GM18870 (cell line): ENCODE measurements at regions not wholly inside any gene's neighbourhood (a gene's known extent, or its start where the extent isn't known, plus 50 kb on each side); places are given as distances from the start of the nearest gene placed in this dataset.
"Not testable (repeated sequence)": the region's sequence is repeated elsewhere in the genome, so short reads cannot be mapped to it uniquely, and the experiment has no call there.

Source experiments
- ATAC-seq: cut with Tn5 transposase; IDR thresholded peaks from one replicate; pipeline ENCODE4 v1.9.1; 2021; ENCODE audit warnings: moderate library complexity; ENCODE audit not compliant: unreplicated experiment

GRCh38 chr21:41612674-41613532, 104.9 kb upstream of the TMPRSS2 start:
- no peak for ATAC-seq

- ATAC-seq = no peak
These were observed 104.1 kb upstream of the TMPRSS2 start for GRCh38 chr21:41611966-41612606.

DNA sequence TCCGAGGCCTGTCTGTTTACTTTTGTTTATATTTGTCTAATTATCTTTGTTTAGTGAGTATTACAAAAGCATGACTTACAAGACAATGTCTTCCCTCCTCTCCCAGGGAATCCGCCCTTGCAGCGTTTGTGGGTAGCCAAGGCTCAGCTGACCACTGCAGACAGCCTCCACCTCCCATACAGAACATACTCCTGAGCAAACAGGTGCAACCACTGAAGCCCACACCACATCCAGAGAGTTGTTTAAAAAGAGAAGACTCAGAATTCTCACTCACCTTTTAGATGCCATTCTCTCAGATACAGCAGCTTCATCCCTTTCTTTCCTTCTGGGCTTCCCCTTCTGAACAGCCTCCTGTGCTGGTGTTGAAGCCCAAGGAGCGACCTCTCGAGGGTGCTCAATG, 103.5 kb upstream of the TMPRSS2 start:
- no peak for ATAC-seq

DNA sequence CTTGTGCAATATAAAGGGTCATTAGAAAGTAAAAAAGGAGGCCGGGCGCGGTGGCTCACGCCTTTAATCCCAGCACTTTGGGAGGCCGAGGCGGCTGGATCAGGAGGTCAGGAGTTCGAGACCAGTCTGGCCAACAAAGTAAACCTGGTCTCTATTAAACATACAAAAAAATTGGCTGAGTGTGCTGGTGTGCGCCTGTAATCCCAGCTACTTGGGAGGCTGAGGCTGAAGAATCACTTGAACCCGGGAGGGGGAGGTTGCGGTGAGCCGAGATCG, 102.8 kb upstream of the TMPRSS2 start:
- not testable (repeated sequence) for ATAC-seq

GRCh38 chr21:41610042-41610839, 102.3 kb upstream of the TMPRSS2 start:
- ATAC-seq = no peak

DNA sequence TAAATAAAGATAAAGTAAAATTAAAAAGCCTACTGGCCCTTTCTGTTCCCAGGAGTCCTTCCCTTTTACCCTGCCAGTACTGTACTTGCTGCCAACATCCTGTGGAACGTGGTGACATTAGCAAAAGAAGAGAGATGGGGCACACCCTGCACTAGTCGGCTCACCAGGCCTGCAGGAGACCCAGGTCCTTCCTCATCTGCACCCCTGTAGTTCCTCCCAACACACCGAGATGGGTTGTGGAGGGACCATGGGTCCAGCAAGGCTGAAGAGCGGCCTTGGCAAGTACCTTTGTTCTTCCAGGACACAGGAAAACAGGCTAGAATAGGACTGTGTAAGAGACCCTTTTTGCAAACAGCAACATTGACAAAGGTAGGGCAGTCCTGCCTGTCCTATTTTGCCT, 98.7 kb upstream of the TMPRSS2 start:
- no peak for ATAC-seq

DNA sequence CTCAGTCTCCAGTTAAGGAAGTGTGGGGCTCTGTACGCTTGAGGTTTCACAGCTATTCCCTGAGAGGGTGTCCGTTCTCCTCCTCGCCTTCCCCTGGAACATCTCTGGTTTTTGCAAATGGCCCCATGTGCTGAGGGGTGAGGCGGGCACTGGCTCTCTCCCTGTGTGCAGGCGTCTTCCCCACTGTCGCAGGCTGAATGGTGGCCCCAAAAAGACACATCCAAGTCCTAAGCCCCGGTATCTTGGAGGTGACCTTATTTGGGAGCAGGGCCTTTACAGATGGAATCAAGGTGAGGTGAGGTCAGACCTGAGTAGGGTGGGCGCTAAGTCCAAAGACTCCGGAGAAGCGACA, 98.0 kb upstream of the TMPRSS2 start:
- ATAC-seq = no peak

DNA sequence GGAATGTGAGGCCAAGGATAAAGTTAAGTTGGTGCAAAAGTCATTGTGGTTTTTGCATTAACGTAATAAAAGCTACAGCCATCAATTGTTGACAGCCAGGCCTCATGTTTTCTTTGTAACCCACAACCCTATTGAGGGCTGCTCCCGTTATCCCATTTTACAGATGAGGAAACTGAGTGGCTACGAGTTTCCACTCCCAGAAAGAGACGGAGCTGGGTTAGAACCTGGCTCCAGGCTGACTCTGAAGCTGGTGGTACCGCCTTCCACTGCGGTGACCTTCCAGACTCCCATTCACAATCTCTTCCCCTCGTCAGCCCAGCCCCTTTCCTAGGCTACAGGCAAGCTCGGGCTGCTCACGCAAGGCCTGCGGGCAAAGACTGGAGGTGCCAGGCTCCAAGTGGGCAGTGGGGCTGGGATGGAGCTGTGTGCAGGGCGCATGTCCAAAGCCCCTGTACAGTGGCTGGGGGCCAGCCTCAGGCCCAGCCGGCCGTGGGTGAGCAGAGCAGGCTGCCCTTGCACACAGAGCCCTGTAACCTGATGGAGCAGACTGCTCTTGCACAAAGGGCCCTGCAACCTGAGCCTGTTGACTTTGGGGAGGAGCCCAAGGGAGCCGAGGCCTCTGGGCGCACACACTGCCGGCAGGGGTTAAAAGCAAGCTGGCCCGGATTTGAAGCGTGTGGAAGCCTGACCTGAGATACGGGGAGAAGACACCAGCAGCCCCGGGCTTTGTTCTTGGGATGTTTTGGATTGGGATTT, 97.4 kb upstream of the TMPRSS2 start:
- ATAC-seq = no peak

DNA sequence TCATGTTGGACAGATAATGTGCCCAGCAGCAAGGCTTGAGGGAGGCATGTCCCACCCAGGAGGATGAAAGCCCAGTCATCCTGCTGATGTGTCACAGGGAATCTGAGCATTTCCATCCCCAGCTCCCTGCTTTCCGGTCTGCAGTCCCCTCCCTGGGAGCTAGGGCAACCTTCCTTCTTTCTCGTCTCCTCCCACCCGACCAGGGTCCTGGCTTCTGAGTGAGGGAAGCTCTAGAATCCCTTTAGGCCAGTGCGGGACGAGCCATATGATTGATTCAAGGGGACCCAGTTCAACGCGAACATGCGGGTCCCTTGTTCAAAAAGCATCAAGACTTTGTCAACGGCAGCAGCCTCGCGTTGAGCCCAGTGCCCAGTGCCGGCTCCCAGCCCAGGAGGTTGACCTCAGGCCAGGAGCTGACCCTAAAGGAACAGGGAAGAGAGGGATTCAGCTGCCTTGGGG, 96.7 kb upstream of the TMPRSS2 start:
- no peak for ATAC-seq

- no peak for ATAC-seq
These were observed 95.5 kb upstream of the TMPRSS2 start for GRCh38 chr21:41603476-41603875.

- no peak for ATAC-seq
These were observed 94.6 kb upstream of the TMPRSS2 start for GRCh38 chr21:41602531-41602930.

DNA sequence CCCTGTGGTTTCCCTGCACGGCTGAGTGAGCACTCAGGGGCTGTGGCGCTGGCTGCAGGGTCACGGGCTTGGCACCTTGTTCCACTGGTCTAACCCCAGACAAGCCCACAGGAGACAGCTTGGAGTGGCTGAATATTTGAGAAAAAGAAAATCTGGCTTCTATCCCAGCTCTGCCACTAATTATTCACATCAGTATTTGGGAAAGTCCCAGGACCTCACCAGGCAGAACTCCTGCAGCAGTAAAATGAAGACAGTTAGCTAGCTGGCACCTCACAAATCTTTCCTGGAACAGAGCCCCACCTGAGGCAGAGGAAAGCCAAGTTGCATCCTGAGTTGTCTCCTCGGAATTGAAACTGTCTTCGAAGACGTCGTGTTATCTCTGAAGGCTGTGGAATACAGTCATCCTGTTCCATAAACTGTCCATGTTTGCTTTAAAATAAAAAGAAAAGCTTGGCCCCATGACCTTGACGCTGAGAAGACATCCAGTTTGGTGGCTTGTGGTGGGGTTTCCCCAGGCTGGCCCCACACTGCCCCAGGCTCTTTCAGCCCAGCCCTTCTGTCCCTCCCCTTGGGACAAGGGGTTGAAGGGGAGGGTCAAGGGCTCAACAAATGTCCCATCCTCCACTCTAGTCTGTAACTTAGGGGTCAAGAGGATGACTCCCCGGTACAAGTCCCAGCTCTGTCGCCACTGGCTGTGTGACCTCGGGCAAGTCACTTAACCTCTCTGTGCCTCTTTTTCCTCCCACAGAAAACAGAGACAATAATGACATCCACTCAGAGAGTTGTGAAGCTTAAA, 93.8 kb upstream of the TMPRSS2 start:
- no peak for ATAC-seq

DNA sequence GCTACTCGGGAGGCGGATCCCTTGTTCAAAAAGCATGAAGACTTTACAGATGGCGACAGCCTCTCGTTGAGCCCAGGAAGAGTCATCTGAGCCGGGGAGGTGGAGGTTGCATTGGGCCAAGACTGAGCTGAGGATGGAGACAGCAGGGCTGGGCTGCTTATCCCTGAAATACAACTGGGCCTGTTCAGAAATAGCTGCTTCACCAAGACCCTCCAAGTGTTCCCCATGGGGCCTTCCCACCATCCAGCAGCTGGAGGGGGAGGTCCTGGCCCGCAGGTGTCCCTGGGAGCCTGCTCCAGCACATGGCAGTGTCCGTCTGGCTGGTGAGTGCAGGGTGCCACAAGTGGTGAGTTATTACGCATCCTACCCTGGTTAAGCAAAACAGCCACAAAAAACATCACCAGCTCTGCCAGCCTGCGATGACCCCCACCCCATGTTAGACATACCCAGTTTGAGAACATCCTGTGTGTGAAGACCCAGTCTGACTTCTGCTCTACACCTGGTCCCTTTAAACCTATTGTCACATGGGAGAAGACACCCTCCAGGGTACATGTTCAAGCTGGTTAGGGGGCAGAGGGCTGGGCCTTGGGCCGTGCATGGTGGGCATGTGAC, 93.1 kb upstream of the TMPRSS2 start:
- ATAC-seq = no peak

- no peak for ATAC-seq
These were observed 92.6 kb upstream of the TMPRSS2 start for GRCh38 chr21:41600556-41600955.

- ATAC-seq = no peak
These were observed 92.2 kb upstream of the TMPRSS2 start for GRCh38 chr21:41600116-41600515.

GRCh38 chr21:41598561-41599431, 90.8 kb upstream of the TMPRSS2 start:
- ATAC-seq = no peak

GRCh38 chr21:41597811-41598231, 89.9 kb upstream of the TMPRSS2 start:
- no peak for ATAC-seq

GRCh38 chr21:41597227-41597626, 89.3 kb upstream of the TMPRSS2 start:
- ATAC-seq = no peak
